Dedifferentiated amniotic fluid mesenchymal stem cell (primary cell): ENCODE measurements at regions not wholly inside any gene's neighbourhood (a gene's known extent, or its start where the extent isn't known, plus 50 kb on each side); places are given as distances from the start of the nearest gene placed in this dataset.
"Not testable (repeated sequence)": the region's sequence is repeated elsewhere in the genome, so short reads cannot be mapped to it uniquely, and the experiment has no call there.

Experiments used
- DNase-seq: peaks from one replicate; pipeline ENCODE4 v3.0.0-alpha.2; 2016; ENCODE audit errors: extremely low spot score

GRCh38 chr7:106562711-106563366 is 98.1 kb downstream of the CCDC71L start:
- DNase-seq = no peak

- DNase-seq = no peak
Observed at GRCh38 chr7:106561666-106562411, 99.1 kb downstream of the CCDC71L start.

- no peak for DNase-seq
Observed at GRCh38 chr7:106561151-106561550, 99.8 kb downstream of the CCDC71L start.

DNA sequence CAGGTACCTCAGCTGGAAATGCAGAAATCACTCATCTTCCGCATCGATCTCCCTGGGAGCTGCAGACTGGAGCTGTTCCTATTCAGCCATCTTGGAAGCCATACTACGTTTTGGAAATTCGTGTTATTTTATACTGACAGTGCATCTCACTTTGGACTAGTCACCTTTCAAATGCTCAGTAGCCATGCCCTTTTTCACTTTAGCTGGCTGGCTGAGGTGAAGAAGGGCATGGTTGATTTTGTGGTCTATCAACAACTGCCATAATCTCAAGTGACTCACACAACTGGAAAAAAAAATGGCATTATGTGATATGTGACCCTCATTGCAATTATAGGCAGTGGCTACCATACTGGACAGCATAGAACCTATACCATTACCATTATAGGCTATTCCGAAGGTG is 100.5 kb downstream of the CCDC71L start:
- no peak for DNase-seq

GRCh38 chr7:106556244-106556643 is 104.7 kb downstream of the CCDC71L start:
- DNase-seq = not testable (repeated sequence)

GRCh38 chr7:106554623-106555022 is 106.3 kb downstream of the CCDC71L start:
- not testable (repeated sequence) for DNase-seq

DNA sequence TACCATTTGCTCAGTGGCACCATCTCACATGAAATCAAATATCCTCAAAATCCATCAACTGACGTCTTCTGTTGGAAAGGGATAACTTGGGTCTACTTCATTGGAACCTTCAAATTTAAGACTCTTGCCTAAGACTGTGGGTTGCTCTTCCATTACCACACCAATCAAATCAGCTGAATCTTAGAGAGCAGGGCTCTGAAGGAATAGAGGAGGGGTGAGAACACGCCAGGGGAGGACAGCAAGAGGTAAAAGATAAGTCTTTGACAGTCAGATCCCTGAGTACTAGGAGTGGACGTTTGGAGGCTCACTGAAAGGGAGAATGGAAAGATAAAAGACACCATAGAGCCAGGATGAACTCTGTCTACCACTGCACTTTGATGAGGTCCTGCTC is 107.5 kb downstream of the CCDC71L start:
- no peak for DNase-seq

DNA sequence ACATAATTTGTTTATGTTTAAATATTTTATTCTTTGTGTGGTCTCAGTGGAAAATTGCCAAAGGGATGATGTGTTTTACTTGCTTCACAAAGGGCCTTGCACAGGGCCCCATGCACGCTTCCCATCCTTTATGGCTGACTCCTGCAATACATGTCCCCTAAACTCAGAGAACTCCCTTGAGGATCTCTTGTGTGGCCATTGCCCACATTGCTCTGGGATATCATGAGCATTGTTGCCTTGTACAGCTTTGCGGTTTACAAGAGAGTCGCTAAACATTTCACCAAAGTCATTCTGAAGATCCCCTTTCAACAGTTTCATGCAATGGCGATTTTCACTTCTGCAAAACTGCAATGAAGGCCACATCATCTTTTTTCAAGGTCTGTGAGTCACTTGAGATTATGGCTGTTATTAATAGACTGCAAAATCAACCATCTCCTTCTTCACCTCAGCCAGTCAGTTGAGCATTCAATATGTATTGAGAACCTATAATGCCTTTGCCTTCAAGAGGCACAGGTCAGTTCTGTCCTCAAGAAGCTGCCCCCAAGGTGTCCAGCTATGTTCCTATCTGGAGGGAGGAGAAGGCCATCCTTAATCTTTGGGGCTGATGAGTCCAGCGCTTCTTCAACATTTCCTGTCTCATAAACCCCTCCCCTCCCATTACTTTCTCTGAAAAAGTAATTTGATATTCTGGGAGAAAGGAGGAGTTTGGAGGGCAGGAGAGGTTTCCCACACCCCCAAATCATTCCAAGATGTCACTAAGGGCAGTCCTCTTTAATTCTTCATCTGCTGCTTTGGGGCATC is 108.1 kb downstream of the CCDC71L start:
- DNase-seq = no peak

GRCh38 chr7:106551936-106552335 is 109.0 kb downstream of the CCDC71L start:
- no peak for DNase-seq

GRCh38 chr7:106548491-106548890 is 112.5 kb downstream of the CCDC71L start:
- DNase-seq = no peak

DNA sequence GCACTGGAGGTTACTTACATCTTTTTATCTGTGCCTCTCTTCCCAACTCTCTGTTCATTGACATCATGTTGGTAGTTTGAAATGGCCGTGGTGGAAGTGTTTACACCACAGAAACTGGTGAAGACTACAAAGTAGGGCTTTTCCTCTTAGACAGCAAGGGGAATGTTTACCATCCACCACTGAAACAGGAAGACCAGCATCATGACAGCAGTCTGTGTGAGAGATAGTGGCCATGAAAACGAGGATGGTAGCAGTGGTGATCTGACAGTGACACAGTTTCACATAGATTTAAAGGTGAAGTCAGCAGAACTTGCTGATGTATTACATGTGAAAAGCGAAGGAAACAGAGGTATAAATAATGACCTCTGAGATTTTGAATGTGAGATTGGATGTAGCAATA is 115.7 kb downstream of the CCDC71L start:
- no peak for DNase-seq

GRCh38 chr7:106543221-106543757 is 117.7 kb downstream of the CCDC71L start:
- no peak for DNase-seq

DNA sequence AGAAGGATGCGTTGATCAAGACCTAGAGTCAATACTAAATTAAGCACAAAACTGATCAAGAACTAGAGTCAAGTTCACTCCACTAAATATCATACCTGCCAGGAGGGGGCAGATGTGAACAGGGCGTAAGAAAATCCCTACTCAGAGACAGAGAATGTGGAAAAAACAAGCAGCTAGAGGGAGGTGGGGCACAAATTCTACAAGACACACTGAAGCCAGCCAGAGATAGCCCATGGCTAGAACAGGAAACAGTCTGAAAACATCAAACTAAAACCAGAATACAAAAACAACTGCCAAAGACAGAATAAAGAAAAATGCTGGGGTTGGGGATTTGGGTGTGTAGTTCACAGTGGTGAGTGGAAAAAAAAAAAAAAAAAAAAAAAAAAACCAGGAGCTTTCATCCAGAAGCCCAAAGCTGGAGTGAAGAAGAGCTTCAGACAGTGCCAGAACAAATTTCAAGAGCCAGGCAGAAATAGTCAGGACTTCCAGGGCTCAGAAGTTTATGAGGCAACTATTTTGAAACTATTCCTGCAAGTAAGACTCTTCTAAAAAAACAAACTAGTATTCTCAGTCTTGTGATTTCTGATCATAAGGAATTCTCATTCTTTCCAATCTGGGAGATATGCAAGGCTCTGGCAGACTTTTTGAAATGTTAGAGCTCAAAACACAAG is 118.3 kb downstream of the CCDC71L start:
- peak; percentile 89 for DNase-seq

- no peak for DNase-seq
Observed at GRCh38 chr7:106538638-106539037, 122.3 kb downstream of the CCDC71L start.

- no peak for DNase-seq
Observed at GRCh38 chr7:106537119-106537518, 123.8 kb downstream of the CCDC71L start.

GRCh38 chr7:106536079-106536478 is 124.9 kb downstream of the CCDC71L start:
- no peak for DNase-seq

GRCh38 chr7:106535234-106535932 is 125.6 kb downstream of the CCDC71L start:
- DNase-seq = no peak

DNA sequence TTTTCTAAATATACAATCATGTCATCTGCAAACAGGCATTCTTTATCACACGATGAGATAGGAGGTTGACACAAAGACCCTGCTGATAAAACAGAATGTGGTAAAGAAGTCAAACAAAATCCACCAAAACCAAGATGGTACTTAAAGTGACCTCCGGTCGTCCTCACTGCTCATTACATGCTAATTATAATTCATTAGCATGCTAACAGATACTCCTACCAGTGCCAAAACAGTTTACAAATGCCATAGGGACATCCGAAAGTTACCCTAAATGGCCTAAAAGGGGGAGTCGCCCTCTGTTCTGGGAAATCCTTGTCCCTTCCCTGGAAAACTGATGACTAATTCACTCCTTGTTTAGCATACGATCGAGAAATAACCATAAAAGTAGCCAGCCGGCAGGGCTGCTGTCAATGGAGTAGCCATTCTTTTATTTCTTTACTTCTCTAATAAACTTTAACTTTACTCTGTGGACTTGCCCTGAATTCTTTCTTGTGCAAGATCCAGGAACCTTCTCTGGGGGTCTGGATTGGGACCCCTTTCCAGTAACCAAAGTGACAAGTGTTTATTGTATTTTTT is 126.6 kb downstream of the CCDC71L start:
- no peak for DNase-seq

GRCh38 chr7:106530183-106530582 is 130.8 kb downstream of the CCDC71L start:
- DNase-seq = not testable (repeated sequence)

DNA sequence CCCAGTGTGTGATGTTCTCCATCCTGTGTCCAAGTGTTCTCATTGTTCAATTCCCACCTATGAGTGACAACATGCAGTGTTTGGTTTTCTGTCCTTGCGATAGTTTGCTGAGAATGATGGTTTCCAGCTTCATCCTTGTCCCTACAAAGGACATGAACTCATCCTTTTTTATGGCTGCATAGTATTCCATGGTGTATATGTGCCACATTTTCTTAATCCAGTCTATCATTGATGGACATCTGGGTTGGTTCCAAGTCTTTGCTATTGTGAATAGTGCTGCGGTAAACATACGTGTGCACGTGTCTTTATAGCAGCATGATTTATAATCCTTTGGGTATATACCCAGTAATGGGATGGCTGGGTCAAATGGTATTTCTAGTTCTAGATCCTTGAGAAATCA is 134.3 kb downstream of the CCDC71L start:
- not testable (repeated sequence) for DNase-seq

GRCh38 chr7:106524690-106525059 is 136.3 kb downstream of the CCDC71L start:
- no peak for DNase-seq
